ENCODE measurements at regions not wholly inside any gene's neighbourhood (a gene's known extent, or its start where the extent isn't known, plus 50 kb on each side); places are given as distances from the start of the nearest gene placed in this dataset.
"Not testable (repeated sequence)": the region's sequence is repeated elsewhere in the genome, so short reads cannot be mapped to it uniquely, and the experiment has no call there.

DNA sequence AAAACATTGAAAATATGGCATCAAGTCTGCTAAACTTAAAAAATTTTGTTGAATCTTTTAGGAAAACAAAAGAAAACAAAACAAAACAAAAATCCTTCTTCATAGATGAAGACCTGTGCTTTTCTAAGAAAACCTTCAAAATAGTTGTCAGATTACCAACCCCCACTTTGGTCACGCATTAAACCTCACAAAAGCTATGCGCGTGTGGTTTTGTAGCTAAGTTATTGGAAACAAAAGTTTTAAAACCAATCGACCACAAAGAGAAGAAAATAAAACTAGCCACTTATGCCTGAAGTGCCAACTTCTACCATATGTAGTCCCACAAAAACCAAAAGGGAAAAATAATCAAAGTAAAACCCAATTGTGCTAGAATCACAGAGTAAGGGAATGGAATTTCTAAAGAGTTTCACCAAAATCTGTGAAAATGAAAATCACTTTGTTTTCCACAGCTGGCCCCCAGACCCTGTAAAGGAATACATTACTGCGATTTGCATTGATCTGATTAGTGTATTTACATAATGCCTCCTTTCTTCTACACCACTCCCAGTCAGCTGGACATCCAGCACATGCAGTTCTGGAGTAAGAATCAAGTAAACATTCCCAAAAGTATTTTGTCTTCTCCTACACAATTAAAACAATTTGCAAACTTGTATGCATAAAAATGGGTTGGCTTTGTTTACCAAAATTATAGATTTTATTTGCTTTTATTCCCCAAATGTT lies 330.1 kb upstream of the DKK2 start:
- H3K4me3 ChIP-seq (ENCODE audit: control insufficient read depth, low read depth, low read length), result no peak overlapping the region
- TF ChIP-seq, protein P1, sequence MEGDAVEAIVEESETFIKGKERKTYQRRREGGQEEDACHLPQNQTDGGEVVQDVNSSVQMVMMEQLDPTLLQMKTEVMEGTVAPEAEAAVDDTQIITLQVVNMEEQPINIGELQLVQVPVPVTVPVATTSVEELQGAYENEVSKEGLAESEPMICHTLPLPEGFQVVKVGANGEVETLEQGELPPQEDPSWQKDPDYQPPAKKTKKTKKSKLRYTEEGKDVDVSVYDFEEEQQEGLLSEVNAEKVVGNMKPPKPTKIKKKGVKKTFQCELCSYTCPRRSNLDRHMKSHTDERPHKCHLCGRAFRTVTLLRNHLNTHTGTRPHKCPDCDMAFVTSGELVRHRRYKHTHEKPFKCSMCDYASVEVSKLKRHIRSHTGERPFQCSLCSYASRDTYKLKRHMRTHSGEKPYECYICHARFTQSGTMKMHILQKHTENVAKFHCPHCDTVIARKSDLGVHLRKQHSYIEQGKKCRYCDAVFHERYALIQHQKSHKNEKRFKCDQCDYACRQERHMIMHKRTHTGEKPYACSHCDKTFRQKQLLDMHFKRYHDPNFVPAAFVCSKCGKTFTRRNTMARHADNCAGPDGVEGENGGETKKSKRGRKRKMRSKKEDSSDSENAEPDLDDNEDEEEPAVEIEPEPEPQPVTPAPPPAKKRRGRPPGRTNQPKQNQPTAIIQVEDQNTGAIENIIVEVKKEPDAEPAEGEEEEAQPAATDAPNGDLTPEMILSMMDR (IDR thresholded peaks at IDR 0.05; ENCODE audit: control insufficient read depth, insufficient read depth, low read depth, low read length, missing control alignments), result no peak
- DNase-seq (ENCODE audit: low read depth), result no peak

DNA sequence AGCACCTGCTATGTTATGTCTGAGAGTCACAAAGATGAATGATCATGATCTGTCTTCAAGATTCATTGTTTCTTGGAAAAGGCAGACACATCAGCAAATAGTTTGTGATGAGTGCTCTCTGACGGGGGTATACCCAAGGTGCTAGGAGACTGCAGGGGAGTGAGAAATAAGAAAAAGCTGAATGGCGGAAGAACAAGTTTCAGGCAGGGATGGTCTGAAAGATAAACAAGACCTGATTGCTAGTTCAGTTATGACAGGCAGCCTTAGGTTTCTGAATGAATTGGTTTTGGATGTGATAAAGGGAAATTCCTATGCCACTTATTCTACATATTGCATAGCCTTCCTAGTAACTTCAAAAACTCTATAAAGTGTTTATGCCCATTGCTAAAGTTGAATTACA lies 327.0 kb upstream of the DKK2 start:
- no peak overlapping the region for H3K4me3 ChIP-seq (ENCODE audit: control insufficient read depth, low read depth, low read length)
- TF ChIP-seq, protein P1 (IDR thresholded peaks at IDR 0.05; ENCODE audit: control insufficient read depth, insufficient read depth, low read depth, low read length, missing control alignments), result no peak
- no peak for DNase-seq (ENCODE audit: low read depth)

DNA sequence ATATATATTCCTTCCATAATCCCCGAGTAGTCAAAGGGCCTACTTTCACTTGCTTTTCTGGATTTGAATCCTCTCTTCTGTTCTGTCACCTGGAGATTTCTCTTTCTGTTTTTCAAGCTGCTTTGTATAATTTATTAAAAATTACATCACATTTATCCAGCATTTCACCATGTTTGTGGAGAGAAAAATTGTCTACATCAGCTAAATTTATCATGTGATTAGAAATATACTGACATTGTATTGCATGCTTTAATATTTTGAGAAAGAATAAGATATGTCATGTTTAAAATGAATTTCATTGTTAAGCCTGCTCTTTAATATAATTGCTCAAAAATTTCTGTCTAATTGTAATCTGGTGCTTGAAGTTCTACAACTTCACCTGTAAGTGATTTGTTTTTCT lies 323.1 kb upstream of the DKK2 start:
- no peak for DNase-seq (ENCODE audit: low read depth)
- no peak overlapping the region for H3K4me3 ChIP-seq (ENCODE audit: control insufficient read depth, low read depth, low read length)
- TF ChIP-seq, protein P1 (IDR thresholded peaks at IDR 0.05; ENCODE audit: control insufficient read depth, insufficient read depth, low read depth, low read length, missing control alignments), result no peak

DNA sequence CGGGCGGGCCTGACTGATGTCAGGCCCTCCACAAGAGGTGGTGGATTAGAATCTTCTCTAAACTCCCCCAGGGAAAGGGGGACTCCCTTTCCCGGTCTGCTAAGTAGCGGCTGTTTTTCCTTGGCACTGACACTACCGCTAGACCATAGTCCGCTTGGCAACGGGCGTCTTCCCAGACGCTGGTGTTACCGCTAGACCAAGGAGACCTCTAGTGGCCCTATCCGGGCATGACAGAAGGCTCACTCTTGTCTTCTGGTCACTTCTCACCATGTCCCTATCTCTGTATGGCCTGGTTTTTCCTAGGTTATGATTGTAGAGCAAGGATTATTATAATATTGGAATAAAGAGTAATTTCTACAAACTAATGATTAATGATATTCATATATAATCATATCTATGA lies 318.2 kb upstream of the DKK2 start:
- TF ChIP-seq, protein P1 (IDR thresholded peaks at IDR 0.05; ENCODE audit: control insufficient read depth, insufficient read depth, low read depth, low read length, missing control alignments), result peak; percentile 40
- not testable (repeated sequence) for DNase-seq (ENCODE audit: low read depth); H3K4me3 ChIP-seq (ENCODE audit: control insufficient read depth, low read depth, low read length)

DNA sequence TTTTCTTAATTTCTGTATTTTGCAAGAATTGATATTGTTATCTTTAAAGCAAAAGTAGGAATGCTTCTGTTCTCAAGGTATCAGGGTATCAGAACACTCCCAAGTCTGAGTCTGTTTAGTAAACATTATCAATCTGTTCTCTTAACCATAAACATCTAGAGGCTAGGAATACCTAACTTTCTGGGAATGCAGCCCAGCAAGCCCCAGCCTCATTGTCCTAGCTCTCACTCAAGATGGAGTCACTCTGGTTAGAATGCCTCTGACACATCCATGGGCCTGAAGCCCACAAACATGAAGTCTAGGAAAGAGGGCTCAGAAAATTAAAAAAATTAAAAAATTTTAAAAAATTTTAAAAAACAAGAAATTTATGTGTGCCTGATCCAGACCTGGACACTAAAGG lies 315.1 kb upstream of the DKK2 start:
- TF ChIP-seq, protein P1 (IDR thresholded peaks at IDR 0.05; ENCODE audit: control insufficient read depth, insufficient read depth, low read depth, low read length, missing control alignments), result no peak
- DNase-seq (ENCODE audit: low read depth), result no peak
- H3K4me3 ChIP-seq (ENCODE audit: control insufficient read depth, low read depth, low read length), result no peak overlapping the region

DNA sequence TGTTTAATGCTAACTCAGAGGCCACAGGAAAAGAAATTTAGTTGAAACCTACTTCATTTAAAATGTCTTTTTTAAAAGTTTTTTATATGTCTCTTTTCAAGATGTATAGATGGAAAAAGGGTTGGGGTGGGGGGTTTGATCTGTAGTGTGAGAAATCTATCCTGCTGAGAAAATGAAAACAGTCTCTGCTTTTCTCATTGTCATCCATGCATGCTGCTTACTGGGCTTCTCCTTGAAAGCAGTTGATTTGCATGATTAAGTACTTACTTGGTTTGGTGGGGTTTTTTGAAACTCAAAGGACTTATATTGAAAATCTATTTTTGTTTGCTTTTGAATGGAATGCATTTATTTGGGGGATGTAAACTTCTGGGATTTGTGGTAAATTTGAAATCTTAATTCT lies 313.6 kb upstream of the DKK2 start:
- TF ChIP-seq, protein P1 (IDR thresholded peaks at IDR 0.05; ENCODE audit: control insufficient read depth, insufficient read depth, low read depth, low read length, missing control alignments), result no peak
- no peak overlapping the region for H3K4me3 ChIP-seq (ENCODE audit: control insufficient read depth, low read depth, low read length)
- DNase-seq (ENCODE audit: low read depth), result no peak

Measured in AG09309 (cell line).